Hematopoietic multipotent progenitor cell (in vitro differentiated cells): ENCODE measurements at regions not wholly inside any gene's neighbourhood (a gene's known extent, or its start where the extent isn't known, plus 50 kb on each side); places are given as distances from the start of the nearest gene placed in this dataset.

ENCODE experiments used
- DNase-seq, 3 donors: peaks; one replicate each; pipeline ENCODE4 v3.0.0-alpha.2; 2011 to 2015; ENCODE audit warnings: low read depth in 2 of 3, low spot score in 2 of 3

DNA sequence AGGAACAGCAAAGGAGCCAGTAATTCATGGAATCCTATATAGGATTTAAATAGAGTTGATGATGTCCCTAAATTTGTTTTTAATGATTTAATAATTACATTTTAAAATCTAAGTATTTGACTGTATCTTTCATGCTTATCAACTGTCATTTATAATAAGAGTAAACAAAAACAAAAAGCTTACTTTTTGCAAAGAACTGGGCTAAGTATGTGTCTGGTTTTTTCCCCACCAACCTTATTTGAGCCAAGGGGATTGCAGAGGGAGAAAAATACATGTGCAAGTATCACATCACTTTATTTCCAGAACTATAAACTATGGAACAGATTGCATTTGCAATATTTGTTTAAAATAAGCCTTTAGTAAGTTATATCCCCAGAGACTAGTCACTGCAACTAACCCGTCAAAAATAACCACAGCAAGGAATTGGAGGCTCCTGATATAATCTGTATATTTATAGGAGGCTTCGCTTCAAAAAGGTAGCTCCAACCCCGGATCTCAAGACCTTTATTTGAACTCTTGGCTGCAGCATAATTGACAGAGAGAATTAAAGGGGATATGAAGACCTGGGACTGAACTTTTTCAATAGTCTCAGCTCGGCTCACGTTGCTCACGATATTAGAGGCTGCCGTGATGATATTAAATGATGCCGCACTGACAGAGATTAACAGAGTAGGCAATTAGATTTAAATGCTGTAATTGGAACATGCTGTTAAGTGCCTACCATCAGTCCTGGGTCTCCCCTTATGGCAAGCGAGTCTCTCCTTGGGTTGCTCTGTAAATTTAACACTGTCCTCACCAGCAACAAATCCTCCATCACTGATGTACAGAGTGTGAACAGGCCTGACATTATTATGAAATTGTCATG lies 329.1 kb upstream of the NFIA start:
- no peak for DNase-seq

DNA sequence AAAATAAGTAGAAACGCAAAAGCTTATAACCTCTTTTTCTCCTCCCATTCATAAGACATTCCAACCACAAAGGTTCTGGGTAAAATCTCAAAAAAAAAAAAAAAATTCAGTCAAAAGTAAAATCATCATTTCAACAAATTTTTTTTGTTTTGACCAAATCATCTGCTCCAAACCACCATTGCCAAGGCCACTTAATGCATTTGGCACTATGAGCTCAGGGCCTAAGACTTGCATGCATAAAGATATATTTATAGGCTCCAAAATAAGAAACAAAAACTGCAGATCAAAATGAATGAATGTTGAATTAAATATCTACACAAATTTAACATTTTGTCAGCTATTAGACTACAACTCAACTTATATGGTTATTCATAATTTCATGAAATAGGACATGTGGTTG lies 331.1 kb upstream of the NFIA start:
- no peak for DNase-seq

DNA sequence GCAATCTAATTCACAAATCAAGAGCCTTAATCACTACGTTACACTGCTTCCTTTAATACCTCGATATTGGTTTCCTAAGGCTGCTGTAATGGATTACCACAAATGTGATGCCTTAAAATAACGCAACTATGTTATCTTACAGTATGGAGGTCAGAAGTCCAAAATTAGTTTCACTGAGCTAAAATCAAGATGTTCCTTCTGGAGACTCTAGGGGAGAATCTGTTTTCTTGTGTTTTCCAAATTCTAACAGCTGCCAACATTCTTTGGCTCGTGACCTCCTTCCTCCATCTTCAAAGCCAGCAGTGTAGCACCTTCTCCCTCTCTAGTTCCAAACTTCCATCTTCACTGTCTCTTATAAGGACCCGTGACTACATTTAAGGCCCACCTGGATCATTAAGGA lies 335.0 kb upstream of the NFIA start:
- DNase-seq, result no peak

DNA sequence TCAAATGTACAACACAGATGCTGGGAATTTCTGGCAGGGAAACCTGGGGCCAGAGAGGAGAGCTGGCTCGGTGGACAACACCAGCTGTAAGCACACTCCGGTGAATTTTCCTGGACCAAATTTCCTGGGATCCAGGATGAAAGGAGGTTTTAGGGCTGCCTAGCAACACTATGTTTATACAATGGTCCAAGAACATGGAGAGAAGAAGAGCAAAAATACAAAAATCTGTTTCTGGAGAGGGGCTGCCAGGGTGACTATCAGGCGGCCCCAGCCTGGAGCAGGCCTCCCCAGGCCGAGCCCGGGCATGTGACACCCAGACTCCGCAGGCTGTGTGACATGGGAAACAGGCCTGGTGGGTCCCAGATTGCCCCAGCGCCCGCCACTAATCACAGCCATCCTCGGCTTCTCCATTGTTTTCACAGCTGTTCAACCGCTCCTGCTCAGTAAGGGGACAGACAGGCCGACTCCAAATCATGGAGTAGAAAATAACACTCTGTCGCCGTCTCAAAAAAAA lies 336.0 kb upstream of the NFIA start:
- no peak for DNase-seq

DNA sequence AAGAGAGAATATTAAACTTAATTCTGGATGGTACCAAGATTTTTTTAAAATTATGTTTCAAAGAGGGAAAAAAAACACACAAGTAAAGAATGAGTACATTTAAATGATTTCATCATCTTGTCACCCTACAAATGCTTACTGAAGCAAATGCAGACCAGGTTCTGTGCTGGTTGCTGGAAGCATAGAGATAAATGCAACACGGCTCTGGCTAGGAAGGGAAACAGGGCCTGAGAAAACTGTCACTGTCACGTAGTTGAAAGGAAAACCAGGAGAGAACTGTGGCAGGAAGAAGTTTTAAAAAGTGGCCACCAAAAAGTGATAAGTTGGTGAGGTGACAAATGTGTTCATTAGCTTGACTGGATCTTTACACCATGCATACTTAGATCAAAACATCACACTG lies 336.9 kb upstream of the NFIA start:
- no peak for DNase-seq

DNA sequence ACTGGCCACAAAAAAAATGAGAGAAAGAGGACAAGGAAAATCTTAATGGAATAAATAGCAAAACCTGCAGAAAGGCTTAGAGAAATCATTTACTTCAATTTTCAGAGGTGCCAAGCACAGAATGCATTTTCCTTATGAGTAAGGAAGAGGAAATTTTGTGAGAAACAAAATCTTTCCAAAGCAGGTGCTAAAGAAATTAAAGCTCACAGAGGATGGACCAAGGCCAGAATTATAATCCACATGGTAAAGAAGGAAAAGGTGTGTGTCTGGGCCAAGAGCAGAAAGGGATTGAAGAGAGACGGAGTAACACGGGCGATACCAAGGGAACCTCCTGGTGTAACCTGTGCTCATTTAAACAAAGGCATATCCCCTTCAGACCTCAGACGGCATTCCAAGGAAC lies 340.0 kb upstream of the NFIA start:
- DNase-seq, result no peak

DNA sequence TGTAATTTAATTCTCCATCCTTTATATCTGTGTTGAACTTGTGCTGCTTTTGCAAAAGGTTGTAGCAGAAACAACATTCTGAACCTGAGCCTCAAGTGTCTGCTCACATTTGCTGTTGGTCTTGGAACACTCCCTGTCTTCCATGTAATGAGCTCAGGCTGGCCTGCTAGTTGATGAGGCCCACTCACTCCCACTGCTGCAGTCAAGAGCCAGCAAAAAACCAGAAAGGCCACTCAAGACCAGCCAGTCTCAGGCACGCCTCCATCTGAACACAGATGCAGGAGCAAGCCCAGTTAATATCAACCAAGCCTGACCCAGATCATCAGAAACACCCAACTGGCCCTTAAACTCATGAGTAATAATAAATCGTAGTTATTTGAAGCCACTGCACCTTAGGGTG lies 342.2 kb upstream of the NFIA start:
- DNase-seq, result no peak

DNA sequence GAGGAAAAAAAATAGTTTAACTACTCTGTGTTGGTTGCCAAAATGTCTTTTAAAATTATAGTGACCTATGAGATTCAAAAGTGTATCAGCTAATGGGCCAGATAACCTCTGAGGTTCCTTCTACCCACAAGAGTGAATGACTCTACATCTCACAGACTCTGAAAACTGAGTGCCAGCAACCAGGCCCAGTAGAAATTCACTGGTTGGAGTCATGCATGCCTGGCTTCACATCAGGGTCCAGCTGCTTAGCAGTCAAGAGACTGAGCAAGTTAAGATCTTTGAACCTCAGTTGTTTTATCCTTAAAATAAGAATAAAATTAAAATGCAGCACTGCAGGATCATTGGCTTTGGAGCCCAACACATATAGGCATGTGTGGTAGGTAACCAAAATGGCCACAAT lies 342.6 kb upstream of the NFIA start:
- DNase-seq, result no peak

DNA sequence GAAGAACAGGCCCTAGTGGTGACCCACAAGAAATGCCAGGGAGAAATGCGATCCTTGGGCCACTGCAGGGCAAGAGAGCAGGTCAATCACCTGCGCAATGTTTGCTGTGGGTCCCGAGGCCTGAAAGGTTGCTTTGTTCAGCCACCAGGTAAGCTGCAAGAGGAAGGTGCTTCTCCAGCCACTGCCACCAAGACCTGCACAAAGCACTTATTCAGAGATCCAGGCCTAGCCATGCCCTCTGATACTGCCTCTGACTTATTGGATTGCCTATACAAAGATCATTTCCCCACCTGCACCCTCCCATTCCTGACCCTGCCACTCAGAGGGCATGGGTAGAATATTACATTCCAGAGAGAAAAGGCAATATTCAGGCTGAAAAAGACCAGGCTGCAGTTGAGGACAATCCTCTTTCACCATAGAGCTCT lies 349.4 kb upstream of the NFIA start:
- no peak for DNase-seq

DNA sequence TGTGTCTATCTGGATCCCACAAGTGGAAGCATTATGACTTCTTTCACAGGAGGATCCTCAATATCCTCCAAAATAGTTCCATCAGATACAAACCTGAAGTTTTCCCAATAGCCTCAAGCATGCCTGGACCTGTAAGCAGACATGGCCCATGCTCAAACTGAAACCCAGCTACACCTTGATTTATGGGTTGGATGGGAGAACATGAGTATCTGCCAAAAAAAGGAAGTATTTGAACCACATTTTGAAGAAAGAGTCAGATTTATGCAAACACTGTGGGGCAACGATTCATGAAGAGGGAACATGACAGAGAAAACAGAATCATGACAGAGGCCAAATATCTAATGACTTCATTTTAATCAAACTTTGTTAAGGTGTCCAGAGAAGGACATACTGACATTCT lies 351.0 kb upstream of the NFIA start:
- DNase-seq, result peak in 2 of 3 donors; percentile 10 to 60

DNA sequence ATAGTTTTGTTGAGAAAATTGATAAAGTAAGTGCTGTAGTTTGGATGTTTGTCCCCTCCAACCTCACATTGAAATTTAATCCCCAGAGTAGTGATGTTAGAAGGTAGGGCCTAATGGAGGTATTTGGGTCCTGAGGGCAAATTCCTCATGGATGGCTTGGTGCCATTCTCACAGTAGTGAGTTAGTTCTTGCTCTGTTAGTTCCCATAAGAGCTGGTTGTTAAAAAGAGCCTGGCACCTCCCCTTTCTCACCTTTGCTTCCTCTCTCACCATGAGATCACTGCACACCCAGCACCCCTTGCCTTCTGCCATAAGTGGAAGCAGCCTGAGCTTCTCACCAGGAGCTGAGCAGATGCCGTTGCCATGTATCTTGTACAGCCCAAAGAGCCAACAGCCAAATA lies 354.8 kb upstream of the NFIA start:
- no peak for DNase-seq

DNA sequence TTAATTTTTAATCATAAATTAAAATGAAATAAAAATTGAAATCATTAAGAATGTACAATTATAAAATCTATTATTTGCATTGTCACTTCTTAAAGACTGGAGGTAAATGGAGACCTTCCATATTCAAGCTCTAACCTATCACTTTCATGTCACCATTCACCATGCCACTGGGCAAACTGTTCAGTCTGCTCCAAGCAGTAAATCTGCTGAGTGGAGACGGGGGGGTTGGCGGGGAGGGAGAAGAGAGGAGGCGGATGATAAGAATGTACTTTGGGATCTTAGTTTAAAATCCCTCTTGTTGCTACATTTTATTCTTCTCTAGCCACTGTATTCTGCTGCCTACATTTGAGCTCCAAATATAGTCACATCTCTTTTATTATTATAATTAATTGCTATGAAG lies 365.9 kb upstream of the NFIA start:
- DNase-seq, result no peak

DNA sequence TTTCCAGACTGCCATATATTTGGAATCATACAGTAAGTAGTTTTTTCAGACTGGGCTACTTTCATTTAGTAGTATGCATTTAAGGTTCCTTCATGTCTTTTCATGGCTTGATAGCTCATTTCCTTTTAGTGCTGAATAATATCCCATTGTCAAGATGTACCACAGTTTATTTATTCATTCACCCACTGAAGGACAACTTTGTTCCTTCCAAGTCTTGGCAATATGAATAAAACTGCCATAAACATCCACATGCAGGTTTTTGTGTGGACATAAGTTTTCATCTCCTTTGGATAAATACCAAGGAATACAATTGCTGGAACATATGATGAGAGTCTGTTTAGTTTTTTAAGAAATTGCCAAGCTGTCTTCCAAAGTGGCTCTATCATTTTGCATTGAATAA lies 366.4 kb upstream of the NFIA start:
- no peak for DNase-seq

DNA sequence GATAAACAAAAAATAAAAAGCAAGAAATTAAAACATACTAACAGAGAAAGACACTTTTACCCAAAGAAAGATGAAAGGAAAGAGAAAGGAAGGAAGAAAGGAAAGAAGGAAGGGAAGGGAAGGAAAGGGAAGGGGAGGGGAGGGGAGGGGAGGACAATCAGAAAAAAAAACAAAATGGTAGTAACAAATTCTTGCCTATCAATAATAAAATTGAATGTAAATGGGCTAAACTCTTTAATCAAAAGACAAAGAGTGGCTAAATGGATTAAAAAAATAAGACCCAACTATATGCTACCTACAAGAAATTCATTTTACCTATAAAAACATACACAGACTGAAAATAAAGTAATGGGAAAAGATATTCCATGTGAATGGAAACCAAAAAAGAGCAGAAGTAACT lies 372.9 kb upstream of the NFIA start:
- DNase-seq, result no peak

DNA sequence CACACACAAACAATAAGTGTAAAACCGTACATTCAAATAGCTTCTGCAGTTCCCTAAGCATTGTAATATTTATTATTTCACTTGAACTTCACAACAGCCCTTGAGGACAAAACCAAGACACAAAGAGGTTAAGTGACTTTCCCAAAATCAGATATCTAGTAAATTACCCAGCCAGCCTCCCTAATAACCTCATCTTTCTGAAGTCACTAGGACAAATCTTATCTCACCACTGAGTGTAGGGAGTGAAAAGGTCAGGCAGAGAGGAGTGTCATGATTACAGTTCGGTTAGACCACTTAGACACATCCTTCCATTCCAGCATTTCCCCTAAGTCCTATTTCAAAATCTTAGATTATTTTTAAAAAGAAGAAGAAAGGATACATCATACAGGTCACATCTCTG lies 377.3 kb upstream of the NFIA start:
- no peak for DNase-seq

DNA sequence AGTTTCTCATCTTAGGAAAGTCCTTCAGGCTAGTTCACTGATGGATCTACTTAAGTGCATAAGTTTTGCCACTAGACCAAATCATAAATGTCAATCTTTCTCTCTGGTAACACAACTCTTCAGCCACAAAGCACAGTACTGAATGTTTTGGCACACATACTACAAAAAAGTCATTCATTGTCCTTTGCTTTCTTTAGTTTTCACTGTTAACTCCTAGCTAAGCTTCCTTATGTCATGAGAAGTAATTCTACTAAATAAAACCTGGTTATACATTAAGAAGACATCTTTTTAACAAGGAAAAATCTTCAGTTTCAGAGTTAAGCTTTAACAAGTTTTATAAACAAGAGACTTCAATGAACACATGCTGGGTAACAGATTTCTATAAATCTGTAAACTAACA lies 379.2 kb upstream of the NFIA start:
- no peak for DNase-seq

DNA sequence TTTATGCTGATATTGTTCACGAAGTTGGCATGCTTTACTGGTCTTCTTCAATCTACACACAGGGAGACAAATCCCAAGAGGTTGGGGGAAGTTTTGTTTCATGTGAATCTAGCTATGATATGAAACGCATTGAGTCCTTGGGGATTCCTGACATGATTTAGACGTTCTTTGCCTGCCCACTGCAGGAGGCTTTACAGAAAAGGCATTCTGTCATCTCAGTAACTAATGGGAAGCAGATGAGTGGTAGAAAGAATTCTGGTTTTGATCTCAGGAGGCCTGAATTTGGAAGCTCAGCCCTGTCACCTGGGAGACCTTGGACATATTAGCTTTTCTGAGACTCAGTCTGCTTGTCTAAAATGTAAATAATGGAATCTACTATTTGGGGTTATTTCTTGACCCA lies 383.0 kb upstream of the NFIA start:
- DNase-seq, result no peak

DNA sequence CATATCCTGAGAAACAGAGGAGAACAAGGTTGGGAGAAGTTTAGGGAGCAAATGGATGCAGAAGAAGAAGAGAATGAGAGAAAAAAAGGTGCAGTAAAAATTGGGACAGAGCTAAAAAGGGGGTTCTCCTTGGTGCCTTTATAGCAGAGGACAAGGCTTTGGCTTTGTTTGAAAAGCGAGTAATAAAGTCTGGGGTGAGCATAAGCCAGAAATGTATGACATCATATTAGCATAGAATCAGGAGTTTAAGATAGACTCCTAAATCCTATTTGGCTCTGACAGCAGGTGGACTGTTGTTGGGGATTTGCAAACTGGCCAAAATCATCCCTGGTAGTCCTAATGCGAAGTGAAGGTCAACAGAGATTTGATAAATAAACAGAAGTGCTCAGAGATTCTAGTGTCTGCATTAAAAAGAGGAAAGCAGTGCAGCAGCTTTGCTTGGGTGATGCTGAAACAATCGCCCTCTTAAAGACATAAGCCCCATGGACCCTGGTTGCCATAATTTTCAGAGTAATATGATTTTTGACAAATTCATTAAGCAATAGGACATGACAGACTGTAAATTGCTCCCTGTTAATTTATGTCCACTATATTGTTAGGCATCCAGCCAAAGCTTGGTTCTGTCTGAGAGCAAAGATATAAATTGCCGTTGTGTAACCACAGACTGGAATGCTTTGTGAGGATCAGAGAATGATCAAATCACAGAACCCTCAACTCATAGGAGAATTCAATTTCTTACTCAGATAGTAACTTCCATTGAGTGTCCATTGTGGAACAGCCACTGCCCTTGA lies 385.0 kb upstream of the NFIA start:
- DNase-seq, result no peak

DNA sequence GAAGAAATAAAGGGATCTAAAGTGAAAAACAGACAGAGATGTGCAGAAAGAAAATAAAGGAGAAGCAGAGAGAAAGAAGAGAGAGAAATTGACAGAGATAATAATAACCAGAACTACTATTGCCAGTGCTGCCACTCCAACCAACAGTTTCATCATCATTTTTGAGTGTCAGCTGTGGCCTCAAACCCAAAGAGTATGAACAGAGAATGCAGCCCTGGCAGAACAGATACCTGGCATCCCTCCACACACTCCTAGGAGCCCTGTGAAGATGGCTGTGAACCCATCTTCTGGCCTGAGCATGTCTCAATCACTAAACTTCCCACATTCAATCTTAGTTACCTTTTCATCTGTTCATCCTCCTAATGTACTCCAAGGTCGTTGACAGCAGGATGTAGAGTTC lies 385.8 kb upstream of the NFIA start:
- DNase-seq, result no peak

DNA sequence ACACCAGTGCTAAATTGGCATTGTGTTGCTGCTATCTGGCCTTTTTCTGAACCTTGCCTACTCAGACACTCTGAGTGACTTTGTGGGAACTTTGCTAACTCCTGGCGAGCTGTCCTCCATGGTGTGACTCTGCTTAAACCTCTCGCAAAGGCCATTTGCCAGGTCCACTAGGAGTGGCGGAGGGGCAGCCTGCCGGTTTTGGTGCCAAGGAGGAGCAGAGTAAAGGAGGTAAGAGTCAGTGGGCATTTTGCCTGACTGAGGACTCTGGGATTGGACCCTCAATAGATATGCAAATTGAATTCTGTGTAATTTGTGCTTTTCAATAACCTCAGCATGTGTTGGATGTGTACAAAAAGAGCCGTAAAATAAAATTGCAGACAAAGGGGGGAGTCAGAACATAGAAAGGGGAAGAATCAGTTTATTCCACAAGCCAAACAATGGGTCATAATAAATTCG lies 386.6 kb upstream of the NFIA start:
- no peak for DNase-seq

DNA sequence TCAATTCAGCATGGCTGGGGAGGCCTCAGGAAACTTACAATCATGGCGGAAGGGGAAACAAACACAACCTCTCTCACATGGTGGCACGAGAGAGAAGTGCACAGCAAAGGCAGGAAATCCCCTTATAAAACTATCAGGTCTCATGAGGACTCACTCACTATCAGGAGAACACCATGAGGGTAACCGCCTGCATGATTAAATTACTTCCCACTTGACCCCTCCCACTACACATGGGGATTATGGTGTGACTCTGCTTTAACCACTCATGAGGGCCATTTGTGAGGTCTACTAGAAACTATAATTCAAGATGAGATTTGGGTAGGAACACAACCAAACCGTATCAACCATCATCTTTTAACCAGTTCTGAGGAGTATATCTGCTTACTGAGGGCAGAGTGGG lies 387.4 kb upstream of the NFIA start:
- no peak for DNase-seq

DNA sequence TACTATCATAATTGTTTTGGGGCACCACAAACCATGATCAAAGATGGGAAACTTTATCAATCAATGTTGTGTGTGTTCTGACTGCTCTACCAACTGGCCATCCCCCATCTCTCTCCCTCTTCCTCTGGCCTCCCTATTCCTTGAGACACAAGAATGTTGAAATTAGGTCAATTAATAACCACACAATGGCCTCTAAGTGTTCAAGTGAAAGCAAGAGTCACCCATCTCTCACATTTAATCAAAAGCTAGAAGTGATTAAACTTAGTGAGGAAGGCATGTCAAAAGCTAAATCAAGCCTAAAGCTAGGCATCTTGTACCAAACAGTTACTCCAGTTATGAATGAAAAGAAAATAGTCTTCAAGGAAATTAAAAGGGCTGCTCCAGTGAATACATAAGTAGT lies 390.3 kb upstream of the NFIA start:
- no peak for DNase-seq
